ENCODE measurements at regions not wholly inside any gene's neighbourhood (a gene's known extent, or its start where the extent isn't known, plus 50 kb on each side); places are given as distances from the start of the nearest gene placed in this dataset.

DNA sequence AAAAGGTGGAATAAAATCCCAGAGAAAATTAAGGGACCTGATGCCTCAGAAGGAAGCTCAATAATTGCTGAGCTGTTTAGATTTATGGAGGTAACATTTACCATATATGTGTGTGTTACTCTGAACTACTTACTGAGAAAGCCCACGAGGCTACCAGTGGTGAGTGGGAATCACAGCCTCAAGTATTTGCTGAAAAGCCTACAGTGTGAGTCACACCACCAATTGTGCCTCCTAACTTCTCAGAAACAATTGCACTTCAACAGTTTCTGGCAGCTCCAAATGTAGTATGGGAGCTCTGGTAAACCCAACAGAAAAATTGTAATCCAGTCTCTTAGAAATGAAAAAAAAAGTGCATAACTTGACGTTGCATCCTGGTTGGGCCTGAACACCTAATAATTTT, 551.6 kb downstream of the PRDM9 start:
- ChIA-PET POLR2A (no interaction called here), CTCF (no interaction called here)
- Mint-ChIP-seq H3K4me1 (no peaks in the 10 kb centered on the region), H3K4me3 (no peak overlapping the region), H3K27ac (no peak overlapping the region), H3K27me3 (no peaks in the 10 kb centered on the region), H3K36me3 (ENCODE audit: low read depth) (no peaks in the 10 kb centered on the region), H3K9me3 (peaks cover 20% of the 10 kb centered on the region)
- no peak for DNase-seq

DNA sequence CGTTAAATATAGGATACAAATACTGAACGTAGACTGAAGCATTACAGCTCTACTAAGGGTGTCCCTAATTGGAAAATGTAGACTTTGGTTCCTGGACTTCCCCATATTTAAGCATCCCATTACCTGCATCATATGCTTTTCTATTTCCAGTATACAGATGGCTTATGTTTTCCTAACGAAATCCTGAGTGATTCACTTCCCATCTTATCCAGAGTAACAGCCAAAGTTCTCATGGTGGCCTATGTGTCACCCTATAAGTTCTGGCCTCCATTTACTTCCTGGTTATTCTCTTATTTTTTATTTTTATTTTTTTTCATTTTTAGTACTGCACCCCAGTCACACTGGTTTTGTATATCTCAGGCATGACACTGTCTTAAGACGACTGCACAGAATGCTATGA, 552.3 kb downstream of the PRDM9 start:
- H3K9me3 Mint-ChIP-seq, result peaks cover 20% of the 10 kb centered on the region
- no peaks in the 10 kb centered on the region for H3K4me1 Mint-ChIP-seq
- no peak overlapping the region for H3K27ac Mint-ChIP-seq
- CTCF ChIA-PET, result no interaction called here
- H3K36me3 Mint-ChIP-seq (ENCODE audit: low read depth), result no peaks in the 10 kb centered on the region
- no peak for DNase-seq
- H3K27me3 Mint-ChIP-seq, result no peaks in the 10 kb centered on the region
- H3K4me3 Mint-ChIP-seq, result no peak overlapping the region
- POLR2A ChIA-PET, result no interaction called here

DNA sequence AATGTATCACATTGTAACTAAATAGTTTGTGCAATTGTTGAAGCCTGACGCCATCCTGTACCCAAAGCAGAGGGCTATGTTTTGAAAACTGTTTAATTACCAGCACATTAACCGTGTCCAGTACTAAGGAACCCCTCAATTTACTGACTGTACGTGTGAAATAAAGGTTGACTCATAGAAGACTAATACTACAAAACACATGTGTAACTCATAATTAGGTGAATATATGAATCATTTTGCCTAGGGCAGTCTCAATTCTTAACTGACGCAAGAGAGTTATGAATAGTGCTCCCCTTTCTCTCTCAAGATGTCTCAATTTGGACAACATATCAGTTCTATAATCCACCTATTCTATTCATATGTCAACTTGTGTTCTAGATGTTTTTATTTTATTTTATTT, 558.4 kb downstream of the PRDM9 start:
- ChIA-PET CTCF (no interaction called here), POLR2A (no interaction called here)
- no peaks in the 10 kb centered on the region for H3K27me3 Mint-ChIP-seq
- H3K9me3 Mint-ChIP-seq, result peaks cover 21% of the 10 kb centered on the region
- no peak for DNase-seq
- no peaks in the 10 kb centered on the region for H3K4me1 Mint-ChIP-seq
- H3K27ac Mint-ChIP-seq, result no peak overlapping the region
- H3K4me3 Mint-ChIP-seq, result no peak overlapping the region
- H3K36me3 Mint-ChIP-seq (ENCODE audit: low read depth), result no peaks in the 10 kb centered on the region

DNA sequence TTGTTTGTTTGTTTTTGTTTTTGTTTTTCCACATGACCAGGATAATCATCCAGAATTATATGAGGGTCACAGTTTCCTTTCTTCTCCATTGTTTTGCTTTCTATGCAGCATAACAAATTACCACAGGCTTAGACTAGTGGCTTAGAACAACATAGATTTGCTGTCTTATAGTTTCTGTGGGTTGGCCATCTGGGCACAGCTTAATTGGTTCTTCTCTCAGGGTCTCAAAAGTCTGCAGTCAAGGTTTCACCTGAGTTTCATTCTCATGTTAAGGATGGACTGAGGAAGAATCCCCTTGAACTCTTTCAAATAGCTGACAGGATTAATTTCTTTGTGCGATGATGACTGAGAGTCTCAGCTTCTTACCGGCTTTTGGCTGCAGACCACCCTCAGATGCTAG, 559.8 kb downstream of the PRDM9 start:
- Mint-ChIP-seq H3K9me3 (peaks cover 18% of the 10 kb centered on the region), H3K36me3 (ENCODE audit: low read depth) (no peaks in the 10 kb centered on the region), H3K27ac (no peak overlapping the region), H3K4me3 (no peak overlapping the region), H3K27me3 (no peaks in the 10 kb centered on the region), H3K4me1 (no peaks in the 10 kb centered on the region)
- ChIA-PET POLR2A (interaction anchor here (0.6 kb wide), 1 partner anchor 55 kb away, joined by 3 read pairs; no protein-coding TSS in a partner anchor), CTCF (no interaction called here)
- no peak for DNase-seq

DNA sequence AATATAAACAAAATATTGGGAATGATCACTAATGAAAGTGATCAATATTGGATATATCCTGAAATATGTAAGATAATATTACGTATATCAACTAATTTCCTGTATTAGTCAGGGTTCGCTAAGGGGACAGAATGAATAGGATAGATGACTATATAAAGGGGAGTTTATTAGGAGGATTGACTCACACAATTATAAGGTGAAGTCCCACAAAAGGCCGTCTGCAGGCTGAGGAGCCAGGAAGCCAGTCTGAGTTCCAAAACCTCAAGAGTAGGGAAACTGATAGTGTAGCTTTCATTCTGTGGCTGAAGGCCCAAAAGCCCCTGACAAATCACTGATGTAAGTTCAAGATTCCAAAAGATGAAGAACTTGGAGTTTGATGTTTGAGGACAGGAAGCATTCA, 561.1 kb downstream of the PRDM9 start:
- Mint-ChIP-seq H3K36me3 (ENCODE audit: low read depth) (no peaks in the 10 kb centered on the region), H3K27ac (no peak overlapping the region), H3K4me1 (no peaks in the 10 kb centered on the region), H3K9me3 (peaks cover 20% of the 10 kb centered on the region), H3K27me3 (no peaks in the 10 kb centered on the region), H3K4me3 (no peak overlapping the region)
- POLR2A ChIA-PET, result no interaction called here
- DNase-seq, result no peak
- CTCF ChIA-PET, result no interaction called here

DNA sequence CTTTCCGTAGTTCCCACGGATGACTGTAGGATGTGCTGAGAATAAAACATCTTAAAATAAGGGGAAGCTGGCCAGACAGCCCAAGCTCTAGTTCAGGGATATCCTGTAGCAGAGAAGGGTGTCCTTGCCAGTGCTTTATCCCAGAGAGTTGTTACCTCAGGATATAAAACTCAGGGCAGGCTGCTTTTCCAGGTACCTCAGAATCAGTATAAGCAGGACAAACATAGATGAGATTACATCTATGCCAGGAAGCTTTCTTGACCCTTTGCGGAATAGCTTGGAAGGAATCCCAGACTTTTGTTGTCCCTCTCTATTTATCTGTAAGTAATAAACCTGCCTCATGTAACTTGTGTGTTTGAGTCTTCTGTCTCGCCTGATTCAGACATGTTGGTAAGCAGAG, 565.7 kb downstream of the PRDM9 start:
- ChIA-PET CTCF (no interaction called here), POLR2A (no interaction called here)
- no peaks in the 10 kb centered on the region for H3K4me1 Mint-ChIP-seq
- H3K4me3 Mint-ChIP-seq, result no peak overlapping the region
- peaks cover 13% of the 10 kb centered on the region for H3K9me3 Mint-ChIP-seq
- no peaks in the 10 kb centered on the region for H3K36me3 Mint-ChIP-seq (ENCODE audit: low read depth)
- no peak overlapping the region for H3K27ac Mint-ChIP-seq
- no peaks in the 10 kb centered on the region for H3K27me3 Mint-ChIP-seq
- no peak for DNase-seq

DNA sequence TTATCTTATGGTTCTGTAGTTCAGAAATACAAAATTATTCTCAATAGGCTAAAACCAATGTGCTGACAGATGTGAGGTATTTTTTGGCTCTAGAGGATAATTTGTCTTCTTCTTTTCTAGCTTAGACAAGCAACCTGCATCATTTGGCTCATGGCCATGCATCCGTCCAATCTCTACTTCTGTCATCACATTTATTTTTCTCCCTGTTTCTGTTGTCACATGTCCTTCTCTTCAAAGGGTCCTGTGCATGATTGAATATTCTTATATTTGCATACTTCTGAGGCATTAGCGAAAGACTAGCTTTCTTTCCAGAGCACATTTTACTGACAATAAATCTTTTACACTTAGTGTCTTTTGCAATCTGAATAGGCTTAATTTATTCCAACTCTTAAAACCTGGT, 564.7 kb downstream of the CDH10 start:
- H3K9me3 Mint-ChIP-seq, result peaks cover 5% of the 10 kb centered on the region
- POLR2A ChIA-PET, result no interaction called here
- no peak overlapping the region for H3K4me3 Mint-ChIP-seq
- H3K27ac Mint-ChIP-seq, result no peak overlapping the region
- no peaks in the 10 kb centered on the region for H3K4me1 Mint-ChIP-seq
- CTCF ChIA-PET, result no interaction called here
- no peak for DNase-seq
- H3K36me3 Mint-ChIP-seq (ENCODE audit: low read depth), result no peaks in the 10 kb centered on the region
- H3K27me3 Mint-ChIP-seq, result no peaks in the 10 kb centered on the region

DNA sequence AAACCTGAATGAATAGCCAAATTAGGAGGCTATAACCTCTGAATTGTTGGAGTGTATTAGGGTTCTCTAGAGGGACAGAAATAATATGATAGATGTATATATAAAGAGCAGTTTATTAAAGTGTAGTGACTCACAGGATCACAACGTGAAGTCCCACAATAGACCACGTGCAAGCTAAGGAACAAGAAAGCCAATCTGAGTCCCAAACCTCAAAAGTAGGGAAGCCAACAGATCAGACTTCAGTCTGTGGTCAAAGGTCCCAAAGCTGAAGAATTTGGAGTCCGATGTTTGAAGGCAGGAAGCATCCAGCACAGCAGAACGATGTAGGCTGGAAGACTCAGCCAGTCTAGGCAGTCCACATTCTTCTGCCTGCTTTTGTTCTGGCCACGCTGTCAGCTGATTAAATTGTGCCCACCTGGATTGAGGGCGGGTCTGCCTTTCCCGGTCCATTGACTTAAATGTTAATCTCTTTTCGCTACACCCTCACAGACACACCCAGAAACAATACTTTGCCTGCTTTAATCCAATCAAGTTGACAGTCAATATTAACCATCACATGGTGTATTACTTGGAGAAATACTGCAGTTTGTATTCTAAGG, 550.6 kb downstream of the CDH10 start:
- Mint-ChIP-seq H3K4me3 (no peak overlapping the region), H3K36me3 (ENCODE audit: low read depth) (no peaks in the 10 kb centered on the region), H3K4me1 (no peaks in the 10 kb centered on the region), H3K27ac (no peak overlapping the region), H3K27me3 (no peaks in the 10 kb centered on the region), H3K9me3 (peaks cover 24% of the 10 kb centered on the region)
- DNase-seq, result no peak
- ChIA-PET CTCF (no interaction called here), POLR2A (no interaction called here)

DNA sequence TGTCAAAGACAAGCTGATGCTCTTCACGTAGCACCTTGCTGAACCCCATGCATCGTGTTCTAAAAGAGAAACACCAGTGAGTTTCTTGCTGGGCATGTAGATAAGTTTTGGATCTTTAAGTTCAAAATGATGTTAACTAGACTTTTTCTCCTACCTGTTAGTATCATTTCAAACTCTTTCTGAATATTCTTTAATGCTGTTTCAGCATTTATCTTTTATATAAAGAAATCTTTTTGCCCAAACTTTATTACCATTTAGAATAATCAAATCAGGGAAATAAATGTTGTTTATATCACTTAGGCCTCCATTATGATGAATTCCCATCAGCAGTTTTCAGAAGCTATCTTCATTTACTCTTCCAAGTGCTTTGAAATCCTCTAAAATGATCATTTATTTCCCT, 542.8 kb downstream of the CDH10 start:
- no peak overlapping the region for H3K4me3 Mint-ChIP-seq
- H3K36me3 Mint-ChIP-seq (ENCODE audit: low read depth), result no peaks in the 10 kb centered on the region
- DNase-seq, result no peak
- H3K27me3 Mint-ChIP-seq, result no peaks in the 10 kb centered on the region
- POLR2A ChIA-PET, result no interaction called here
- H3K4me1 Mint-ChIP-seq, result no peaks in the 10 kb centered on the region
- CTCF ChIA-PET, result no interaction called here
- no peak overlapping the region for H3K27ac Mint-ChIP-seq
- H3K9me3 Mint-ChIP-seq, result peaks cover 2% of the 10 kb centered on the region

DNA sequence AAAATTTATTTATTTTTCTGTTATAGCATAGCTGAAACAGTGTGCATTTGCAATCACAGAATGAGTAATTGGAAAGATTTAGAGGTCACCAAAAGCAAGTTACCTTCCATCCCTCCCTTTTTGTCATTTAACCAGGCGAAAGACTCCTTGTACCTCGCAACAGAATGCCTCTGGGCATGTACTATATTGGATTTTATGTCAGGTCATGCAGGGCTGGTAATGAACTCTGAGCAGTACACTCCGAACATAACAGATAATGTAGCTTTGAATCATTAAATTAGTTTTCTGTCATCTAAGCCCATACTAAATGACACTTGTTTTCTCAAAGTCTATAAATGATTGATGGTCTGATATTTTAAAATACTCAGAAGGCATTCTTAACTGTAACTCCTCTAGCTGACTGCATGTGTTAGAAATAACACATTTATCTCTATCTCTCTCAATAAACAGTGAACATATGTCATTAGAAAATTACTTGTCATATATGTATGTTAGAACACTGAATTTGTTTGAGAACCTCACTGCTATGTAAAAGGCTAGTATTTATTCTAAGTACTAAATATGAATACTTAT, 541.2 kb downstream of the CDH10 start:
- H3K36me3 Mint-ChIP-seq (ENCODE audit: low read depth), result no peaks in the 10 kb centered on the region
- H3K4me1 Mint-ChIP-seq, result no peaks in the 10 kb centered on the region
- DNase-seq, result no peak
- no peaks in the 10 kb centered on the region for H3K27me3 Mint-ChIP-seq
- no peak overlapping the region for H3K27ac Mint-ChIP-seq
- ChIA-PET POLR2A (no interaction called here), CTCF (interaction anchor here (1.0 kb wide), 1 partner anchor 19 kb away, joined by 3 read pairs; no protein-coding TSS in a partner anchor)
- H3K9me3 Mint-ChIP-seq, result no peaks in the 10 kb centered on the region
- no peak overlapping the region for H3K4me3 Mint-ChIP-seq

DNA sequence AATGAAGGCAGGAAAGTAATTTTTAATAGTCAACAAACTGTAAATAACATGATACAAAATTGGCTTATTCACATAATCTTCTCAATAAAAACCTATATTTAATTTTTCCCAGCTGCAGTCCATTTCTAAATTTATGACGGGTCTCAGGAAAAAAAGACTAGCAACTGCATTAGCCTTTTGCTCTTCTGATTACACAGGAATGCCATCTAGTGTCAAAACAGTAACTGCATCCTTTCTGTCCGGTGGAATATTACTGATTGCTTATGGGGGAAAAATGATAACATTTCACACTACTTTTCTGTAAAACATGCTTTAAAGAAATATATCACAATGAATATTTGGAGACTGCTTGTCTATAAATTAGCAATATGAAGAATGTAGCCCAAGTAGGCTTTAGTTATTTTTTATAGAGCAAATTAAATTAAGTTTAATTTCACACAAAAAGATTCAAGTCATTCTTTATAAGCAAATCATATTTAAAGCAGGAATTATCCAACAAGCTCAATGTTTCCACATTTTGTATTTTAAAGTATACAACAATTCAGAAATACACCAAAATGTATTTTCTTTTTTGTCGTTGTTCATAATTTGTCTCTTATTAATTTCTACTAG, 534.7 kb downstream of the CDH10 start:
- H3K27me3 Mint-ChIP-seq, result no peaks in the 10 kb centered on the region
- no peak overlapping the region for H3K4me3 Mint-ChIP-seq

DNA sequence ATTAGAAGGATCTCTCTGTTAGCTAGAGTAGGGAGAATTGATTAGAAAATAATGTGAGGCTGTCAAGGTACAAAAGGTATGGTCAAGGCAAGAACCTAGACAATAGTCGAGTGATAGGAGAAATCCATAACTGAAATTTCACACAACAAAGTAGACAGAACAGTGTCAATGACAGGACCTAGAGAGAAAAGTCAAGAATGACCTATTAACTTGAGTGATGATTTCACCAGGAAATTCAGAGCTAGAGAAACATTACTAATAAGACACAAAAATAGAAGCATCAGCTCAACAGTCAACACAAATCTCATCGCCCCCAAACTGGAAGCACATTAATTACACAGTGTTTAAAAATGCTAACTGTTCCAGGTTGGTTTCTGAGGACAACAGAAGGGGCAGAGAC, 532.4 kb downstream of the CDH10 start:
- H3K9me3 Mint-ChIP-seq, result peaks cover 20% of the 10 kb centered on the region
- no peak overlapping the region for H3K27ac Mint-ChIP-seq
- CTCF ChIA-PET, result interaction anchor here (1.0 kb wide), 1 partner anchor 292 kb away, joined by 3 read pairs; no protein-coding TSS in a partner anchor
- H3K36me3 Mint-ChIP-seq (ENCODE audit: low read depth), result no peaks in the 10 kb centered on the region
- POLR2A ChIA-PET, result no interaction called here
- no peak for DNase-seq
- no peak overlapping the region for H3K4me3 Mint-ChIP-seq
- no peaks in the 10 kb centered on the region for H3K27me3 Mint-ChIP-seq
- H3K4me1 Mint-ChIP-seq, result no peaks in the 10 kb centered on the region

More for the DNA sequence above, 534.7 kb downstream of the CDH10 start:
- POLR2A ChIA-PET, result no interaction called here
- CTCF ChIA-PET, result no interaction called here
- Mint-ChIP-seq H3K27ac (no peak overlapping the region), H3K4me1 (no peaks in the 10 kb centered on the region), H3K36me3 (ENCODE audit: low read depth) (no peaks in the 10 kb centered on the region), H3K9me3 (peaks cover 9% of the 10 kb centered on the region)
- DNase-seq, result no peak

DNA sequence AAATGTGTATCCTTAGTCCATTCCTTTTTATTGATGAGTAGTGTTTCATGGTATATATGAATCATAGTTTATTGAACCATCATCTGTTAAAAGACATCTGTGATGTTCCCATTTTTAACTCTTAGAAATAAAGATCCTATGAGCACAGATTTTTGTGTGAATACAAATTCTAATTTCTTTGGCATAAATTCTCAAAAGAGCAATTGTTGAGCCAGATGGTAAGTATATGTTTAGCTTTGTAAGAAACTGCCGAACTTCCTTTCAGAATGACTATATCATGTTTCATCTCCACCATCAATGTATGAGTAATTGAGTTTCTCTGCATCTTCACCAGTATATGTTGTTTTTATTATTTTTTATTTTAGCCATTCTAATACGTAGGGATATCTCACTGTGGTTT, 526.4 kb downstream of the CDH10 start:
- Mint-ChIP-seq H3K36me3 (ENCODE audit: low read depth) (no peaks in the 10 kb centered on the region), H3K4me1 (no peaks in the 10 kb centered on the region), H3K27ac (no peak overlapping the region), H3K4me3 (no peak overlapping the region), H3K27me3 (no peaks in the 10 kb centered on the region), H3K9me3 (peaks cover 41% of the 10 kb centered on the region)
- ChIA-PET POLR2A (no interaction called here), CTCF (no interaction called here)
- no peak for DNase-seq

DNA sequence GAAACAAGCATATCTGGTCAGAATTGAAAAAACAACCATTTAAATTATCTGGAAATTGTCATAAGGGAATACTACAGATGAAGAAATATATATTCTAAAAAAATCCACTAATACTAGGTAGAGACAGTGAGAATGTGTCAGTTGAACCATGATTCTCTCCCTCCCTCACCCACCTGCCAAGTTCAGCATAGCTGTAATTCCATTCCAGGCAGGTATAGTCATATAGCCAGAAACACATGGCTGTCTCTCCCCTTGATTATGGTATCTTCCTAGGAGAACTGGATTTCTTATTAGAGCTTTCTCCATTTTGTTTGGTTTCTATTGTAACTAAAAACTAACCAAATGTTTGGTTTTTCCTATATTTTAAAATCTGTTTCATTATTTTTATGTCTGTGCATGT, 509.2 kb downstream of the CDH10 start:
- POLR2A ChIA-PET, result no interaction called here
- no peaks in the 10 kb centered on the region for H3K36me3 Mint-ChIP-seq (ENCODE audit: low read depth)
- H3K9me3 Mint-ChIP-seq, result peaks cover 6% of the 10 kb centered on the region
- CTCF ChIA-PET, result no interaction called here
- no peaks in the 10 kb centered on the region for H3K27me3 Mint-ChIP-seq
- no peak overlapping the region for H3K4me3 Mint-ChIP-seq
- no peak for DNase-seq
- H3K4me1 Mint-ChIP-seq, result no peaks in the 10 kb centered on the region
- H3K27ac Mint-ChIP-seq, result no peak overlapping the region

Data from activated CD4-positive, alpha-beta memory T cell treated with anti-CD3 and anti-CD28 coated beads, Interleukin-2, amount 10 ng/mL, durations not matched to agents 7 days and 5 days (primary cell).